ENCODE measurements at regions not wholly inside any gene's neighbourhood (a gene's known extent, or its start where the extent isn't known, plus 50 kb on each side); places are given as distances from the start of the nearest gene placed in this dataset.

- TF ChIP-seq, protein P1, sequence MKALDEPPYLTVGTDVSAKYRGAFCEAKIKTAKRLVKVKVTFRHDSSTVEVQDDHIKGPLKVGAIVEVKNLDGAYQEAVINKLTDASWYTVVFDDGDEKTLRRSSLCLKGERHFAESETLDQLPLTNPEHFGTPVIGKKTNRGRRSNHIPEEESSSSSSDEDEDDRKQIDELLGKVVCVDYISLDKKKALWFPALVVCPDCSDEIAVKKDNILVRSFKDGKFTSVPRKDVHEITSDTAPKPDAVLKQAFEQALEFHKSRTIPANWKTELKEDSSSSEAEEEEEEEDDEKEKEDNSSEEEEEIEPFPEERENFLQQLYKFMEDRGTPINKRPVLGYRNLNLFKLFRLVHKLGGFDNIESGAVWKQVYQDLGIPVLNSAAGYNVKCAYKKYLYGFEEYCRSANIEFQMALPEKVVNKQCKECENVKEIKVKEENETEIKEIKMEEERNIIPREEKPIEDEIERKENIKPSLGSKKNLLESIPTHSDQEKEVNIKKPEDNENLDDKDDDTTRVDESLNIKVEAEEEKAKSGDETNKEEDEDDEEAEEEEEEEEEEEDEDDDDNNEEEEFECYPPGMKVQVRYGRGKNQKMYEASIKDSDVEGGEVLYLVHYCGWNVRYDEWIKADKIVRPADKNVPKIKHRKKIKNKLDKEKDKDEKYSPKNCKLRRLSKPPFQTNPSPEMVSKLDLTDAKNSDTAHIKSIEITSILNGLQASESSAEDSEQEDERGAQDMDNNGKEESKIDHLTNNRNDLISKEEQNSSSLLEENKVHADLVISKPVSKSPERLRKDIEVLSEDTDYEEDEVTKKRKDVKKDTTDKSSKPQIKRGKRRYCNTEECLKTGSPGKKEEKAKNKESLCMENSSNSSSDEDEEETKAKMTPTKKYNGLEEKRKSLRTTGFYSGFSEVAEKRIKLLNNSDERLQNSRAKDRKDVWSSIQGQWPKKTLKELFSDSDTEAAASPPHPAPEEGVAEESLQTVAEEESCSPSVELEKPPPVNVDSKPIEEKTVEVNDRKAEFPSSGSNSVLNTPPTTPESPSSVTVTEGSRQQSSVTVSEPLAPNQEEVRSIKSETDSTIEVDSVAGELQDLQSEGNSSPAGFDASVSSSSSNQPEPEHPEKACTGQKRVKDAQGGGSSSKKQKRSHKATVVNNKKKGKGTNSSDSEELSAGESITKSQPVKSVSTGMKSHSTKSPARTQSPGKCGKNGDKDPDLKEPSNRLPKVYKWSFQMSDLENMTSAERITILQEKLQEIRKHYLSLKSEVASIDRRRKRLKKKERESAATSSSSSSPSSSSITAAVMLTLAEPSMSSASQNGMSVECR (CRISPR knock-in tag; IDR thresholded peaks at IDR 0.05; ENCODE audit: borderline replicate concordance) = no peak
- TF ChIP-seq TP53 (CRISPR knock-in tag; IDR thresholded peaks at IDR 0.05) = no peak
- TF ChIP-seq FOXP1 (CRISPR knock-in tag; IDR thresholded peaks at IDR 0.05; ENCODE audit: borderline replicate concordance) = no peak
- TF ChIP-seq SMAD4 (CRISPR knock-in tag; IDR thresholded peaks at IDR 0.05) = no peak
- no peak for TF ChIP-seq MAX (CRISPR knock-in tag; IDR thresholded peaks at IDR 0.05)
- TF ChIP-seq ATF6 (CRISPR knock-in tag; IDR thresholded peaks at IDR 0.05) = no peak
- no peak for TF ChIP-seq RORB (CRISPR knock-in tag; IDR thresholded peaks at IDR 0.05)
- no peak for TF ChIP-seq EMX1 (CRISPR knock-in tag; IDR thresholded peaks at IDR 0.05)
- TF ChIP-seq, protein P2, sequence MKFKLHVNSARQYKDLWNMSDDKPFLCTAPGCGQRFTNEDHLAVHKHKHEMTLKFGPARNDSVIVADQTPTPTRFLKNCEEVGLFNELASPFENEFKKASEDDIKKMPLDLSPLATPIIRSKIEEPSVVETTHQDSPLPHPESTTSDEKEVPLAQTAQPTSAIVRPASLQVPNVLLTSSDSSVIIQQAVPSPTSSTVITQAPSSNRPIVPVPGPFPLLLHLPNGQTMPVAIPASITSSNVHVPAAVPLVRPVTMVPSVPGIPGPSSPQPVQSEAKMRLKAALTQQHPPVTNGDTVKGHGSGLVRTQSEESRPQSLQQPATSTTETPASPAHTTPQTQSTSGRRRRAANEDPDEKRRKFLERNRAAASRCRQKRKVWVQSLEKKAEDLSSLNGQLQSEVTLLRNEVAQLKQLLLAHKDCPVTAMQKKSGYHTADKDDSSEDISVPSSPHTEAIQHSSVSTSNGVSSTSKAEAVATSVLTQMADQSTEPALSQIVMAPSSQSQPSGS (CRISPR knock-in tag; IDR thresholded peaks at IDR 0.05; ENCODE audit: borderline replicate concordance, low read depth) = no peak
- no peak for TF ChIP-seq GABPB1 (CRISPR knock-in tag; IDR thresholded peaks at IDR 0.05)
- no peak for TF ChIP-seq CREB1 (CRISPR knock-in tag; IDR thresholded peaks at IDR 0.05)
These were observed 54.0 kb upstream of the RASSF8 start (continued) for GRCh38 chr12:25904442-25904841.

GRCh38 chr12:25906651-25907340 lies 51.7 kb upstream of the RASSF8 start:
- H3K4me1 Mint-ChIP-seq = no peaks in the 10 kb centered on the region
- ChIA-PET CTCF (no interaction called here), POLR2A (no interaction called here)
- H3K9me3 Mint-ChIP-seq = peaks cover 7% of the 10 kb centered on the region
- no peaks in the 10 kb centered on the region for H3K36me3 Mint-ChIP-seq
- TF ChIP-seq ZNF232 (CRISPR knock-in tag; IDR thresholded peaks at IDR 0.05) = no peak
- TF ChIP-seq, protein P3, sequence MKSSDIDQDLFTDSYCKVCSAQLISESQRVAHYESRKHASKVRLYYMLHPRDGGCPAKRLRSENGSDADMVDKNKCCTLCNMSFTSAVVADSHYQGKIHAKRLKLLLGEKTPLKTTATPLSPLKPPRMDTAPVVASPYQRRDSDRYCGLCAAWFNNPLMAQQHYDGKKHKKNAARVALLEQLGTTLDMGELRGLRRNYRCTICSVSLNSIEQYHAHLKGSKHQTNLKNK (CRISPR knock-in tag; IDR thresholded peaks at IDR 0.05) = no peak
- TF ChIP-seq ZNF416 (CRISPR knock-in tag; IDR thresholded peaks at IDR 0.05) = no peak
- no peak for TF ChIP-seq ZNF425 (CRISPR knock-in tag; conservative IDR thresholded peaks at IDR 0.05)
- no peak for TF ChIP-seq MAX (CRISPR knock-in tag; IDR thresholded peaks at IDR 0.05)
- TF ChIP-seq NR2C2 (CRISPR knock-in tag; IDR thresholded peaks at IDR 0.05) = no peak
- TF ChIP-seq, protein P4, sequence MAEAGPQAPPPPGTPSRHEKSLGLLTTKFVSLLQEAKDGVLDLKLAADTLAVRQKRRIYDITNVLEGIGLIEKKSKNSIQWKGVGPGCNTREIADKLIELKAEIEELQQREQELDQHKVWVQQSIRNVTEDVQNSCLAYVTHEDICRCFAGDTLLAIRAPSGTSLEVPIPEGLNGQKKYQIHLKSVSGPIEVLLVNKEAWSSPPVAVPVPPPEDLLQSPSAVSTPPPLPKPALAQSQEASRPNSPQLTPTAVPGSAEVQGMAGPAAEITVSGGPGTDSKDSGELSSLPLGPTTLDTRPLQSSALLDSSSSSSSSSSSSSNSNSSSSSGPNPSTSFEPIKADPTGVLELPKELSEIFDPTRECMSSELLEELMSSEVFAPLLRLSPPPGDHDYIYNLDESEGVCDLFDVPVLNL (CRISPR knock-in tag; IDR thresholded peaks at IDR 0.05; ENCODE audit: borderline replicate concordance, low read depth) = no peak
- TF ChIP-seq, protein P5, sequence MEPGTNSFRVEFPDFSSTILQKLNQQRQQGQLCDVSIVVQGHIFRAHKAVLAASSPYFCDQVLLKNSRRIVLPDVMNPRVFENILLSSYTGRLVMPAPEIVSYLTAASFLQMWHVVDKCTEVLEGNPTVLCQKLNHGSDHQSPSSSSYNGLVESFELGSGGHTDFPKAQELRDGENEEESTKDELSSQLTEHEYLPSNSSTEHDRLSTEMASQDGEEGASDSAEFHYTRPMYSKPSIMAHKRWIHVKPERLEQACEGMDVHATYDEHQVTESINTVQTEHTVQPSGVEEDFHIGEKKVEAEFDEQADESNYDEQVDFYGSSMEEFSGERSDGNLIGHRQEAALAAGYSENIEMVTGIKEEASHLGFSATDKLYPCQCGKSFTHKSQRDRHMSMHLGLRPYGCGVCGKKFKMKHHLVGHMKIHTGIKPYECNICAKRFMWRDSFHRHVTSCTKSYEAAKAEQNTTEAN (CRISPR knock-in tag; IDR thresholded peaks at IDR 0.05) = no peak
- no peak for TF ChIP-seq FOXJ3 (CRISPR knock-in tag; IDR thresholded peaks at IDR 0.05; ENCODE audit: borderline replicate concordance)
- TF ChIP-seq CREB1 (CRISPR knock-in tag; IDR thresholded peaks at IDR 0.05) = no peak
- DNase-seq (ENCODE audit: low spot score) = no peak
- H3K4me3 Mint-ChIP-seq = no peak overlapping the region
- no peak for ATAC-seq
- no peaks in the 10 kb centered on the region for H3K27me3 Mint-ChIP-seq (ENCODE audit: low read depth)
- no peak overlapping the region for H3K27ac Mint-ChIP-seq
